ENCODE measurements at regions not wholly inside any gene's neighbourhood (a gene's known extent, or its start where the extent isn't known, plus 50 kb on each side); places are given as distances from the start of the nearest gene placed in this dataset.

GRCh38 chrX:33324099-33324498, 112.8 kb upstream of the DMD start:
- TF ChIP-seq CTCF (IDR thresholded peaks at IDR 0.05 in 2 of 3, conservative IDR thresholded peaks at IDR 0.05 in 1 of 3; ENCODE audit: borderline replicate concordance in 1 of 3, insufficient read depth in 1 of 3, low read depth in 2 of 3, low read length in 2 of 3) (no peak), YY1 (IDR thresholded peaks at IDR 0.05; ENCODE audit: extremely low read depth, insufficient replicate concordance, low read depth, low read length) (no peak), ATF3 (IDR thresholded peaks at IDR 0.05) (no peak), POLR2AphosphoS5 (IDR thresholded peaks at IDR 0.05; ENCODE audit: low read depth, low read length) (no peak), EZH2 (IDR thresholded peaks at IDR 0.05) (no peak), RAD21 (IDR thresholded peaks at IDR 0.05; ENCODE audit: low read depth) (no peak), MAX (IDR thresholded peaks at IDR 0.05) (no peak), ZNF274 (IDR thresholded peaks at IDR 0.05; ENCODE audit: low read depth, low read length) (no peak), SP1 (IDR thresholded peaks at IDR 0.05; ENCODE audit: low read depth) (no peak), SIN3A (IDR thresholded peaks at IDR 0.05; ENCODE audit: low read depth) (no peak)
